ENCODE measurements at regions not wholly inside any gene's neighbourhood (a gene's known extent, or its start where the extent isn't known, plus 50 kb on each side); places are given as distances from the start of the nearest gene placed in this dataset.

- in situ Hi-C loops (cut with HindIII; ENCODE audit: low pct_unique_long_range_greater_than_20kb, low sequenced_read_pairs), result no loop called here
- no peaks in the 10 kb centered on the region for H3K9me3 ChIP-seq (ENCODE audit: control insufficient read depth, insufficient read depth, low read depth, low read length)
- H3K4me3 ChIP-seq (ENCODE audit: low read depth in 2 of 2, low read length in 2 of 2), result no peak overlapping the region
- ChIA-PET POLR2A (no interaction called here), CTCF (no interaction called here)
- H3K36me3 ChIP-seq (ENCODE audit: control insufficient read depth, insufficient read depth, low read length), result no peaks in the 10 kb centered on the region
- H3K27me3 ChIP-seq (ENCODE audit: control insufficient read depth, insufficient read depth, low read length), result no peaks in the 10 kb centered on the region
- no peaks in the 10 kb centered on the region for H3K4me1 ChIP-seq (ENCODE audit: control insufficient read depth, insufficient read depth, low read length)
- DNase-seq (ENCODE audit: low read depth, low spot score), result no peak
- TF ChIP-seq CTCF (IDR thresholded peaks at IDR 0.05) (no peak), REST (IDR thresholded peaks at IDR 0.05; ENCODE audit: insufficient read depth in 1 of 2, low read depth in 2 of 2, low read length in 1 of 2) (no peak), TCF7L2 (IDR thresholded peaks at IDR 0.05; ENCODE audit: low read depth, low read length) (no peak), SIN3A (IDR thresholded peaks at IDR 0.05; ENCODE audit: borderline replicate concordance, insufficient read depth, low read depth, low read length) (no peak)
- no peak for ATAC-seq
- BruUV-seq (replicated peaks), result no TSS peak
- no peak overlapping the region for H3K27ac ChIP-seq (ENCODE audit: low read length)
- intact Hi-C loops (cut with micrococcal nuclease; ENCODE audit: unreplicated experiment), result no loop called here
Observed at GRCh38 chr14:41154143-41154807, 452.4 kb upstream of the LRFN5 start.

GRCh38 chr14:41146391-41146790 is 460.3 kb upstream of the LRFN5 start:
- no TSS peak for BruUV-seq (replicated peaks)
- TF ChIP-seq TCF7L2 (IDR thresholded peaks at IDR 0.05; ENCODE audit: low read depth, low read length) (no peak), CTCF (IDR thresholded peaks at IDR 0.05) (no peak), SIN3A (IDR thresholded peaks at IDR 0.05; ENCODE audit: borderline replicate concordance, insufficient read depth, low read depth, low read length) (no peak), POLR2AphosphoS5 (IDR thresholded peaks at IDR 0.05; ENCODE audit: low read depth, low read length) (no peak), REST (IDR thresholded peaks at IDR 0.05; ENCODE audit: insufficient read depth in 1 of 2, low read depth in 2 of 2, low read length in 1 of 2) (no peak)
- intact Hi-C loops (cut with micrococcal nuclease; ENCODE audit: unreplicated experiment), result no loop called here
- ATAC-seq, result no peak
- Histone ChIP-seq H3K27ac (ENCODE audit: low read length) (no peak overlapping the region), H3K4me1 (ENCODE audit: control insufficient read depth, insufficient read depth, low read length) (no peaks in the 10 kb centered on the region), H3K9me3 (ENCODE audit: control insufficient read depth, insufficient read depth, low read depth, low read length) (no peaks in the 10 kb centered on the region), H3K36me3 (ENCODE audit: control insufficient read depth, insufficient read depth, low read length) (no peaks in the 10 kb centered on the region), H3K27me3 (ENCODE audit: control insufficient read depth, insufficient read depth, low read length) (no peaks in the 10 kb centered on the region), H3K4me3 (ENCODE audit: low read depth in 2 of 2, low read length in 2 of 2) (no peak overlapping the region)
- CTCF ChIA-PET, result no interaction called here
- POLR2A ChIA-PET, result no interaction called here
- no peak for DNase-seq (ENCODE audit: low read depth, low spot score)
- in situ Hi-C loops (cut with HindIII; ENCODE audit: low pct_unique_long_range_greater_than_20kb, low sequenced_read_pairs), result no loop called here

Data from Panc1 (cell line).